ENCODE measurements at regions not wholly inside any gene's neighbourhood (a gene's known extent, or its start where the extent isn't known, plus 50 kb on each side); places are given as distances from the start of the nearest gene placed in this dataset.

- Histone ChIP-seq H3K4me1 (no peaks in the 10 kb centered on the region), H3K36me3 (no peaks in the 10 kb centered on the region), H3K4me3 (no peak overlapping the region), H3K27ac (no peak overlapping the region), H3K9me3 (no peaks in the 10 kb centered on the region), H3K27me3 (no peaks in the 10 kb centered on the region)
- 85 to 88% methylated on average over 5 of the region's 5 CpGs for WGBS, 2 donors
- ATAC-seq (ENCODE audit: low FRiP score in 2 of 2): no peak
- DNase-seq: no peak
- TF ChIP-seq EP300 (IDR thresholded peaks at IDR 0.05) (no peak), POLR2A (IDR thresholded peaks at IDR 0.05) (no peak), POLR2AphosphoS5 (IDR thresholded peaks at IDR 0.05) (no peak), CTCF (IDR thresholded peaks at IDR 0.05) (no peak)
Measured at GRCh38 chr13:53822136-53822535, 793.5 kb downstream of the OLFM4 start.

- Histone ChIP-seq H3K27ac (no peak overlapping the region), H3K9me3 (no peaks in the 10 kb centered on the region), H3K4me3 (no peak overlapping the region), H3K4me1 (no peaks in the 10 kb centered on the region), H3K36me3 (no peaks in the 10 kb centered on the region), H3K27me3 (no peaks in the 10 kb centered on the region)
- TF ChIP-seq POLR2A (IDR thresholded peaks at IDR 0.05) (no peak), CTCF (IDR thresholded peaks at IDR 0.05) (no peak), POLR2AphosphoS5 (IDR thresholded peaks at IDR 0.05) (no peak), EP300 (IDR thresholded peaks at IDR 0.05) (no peak)
- ATAC-seq (ENCODE audit: low FRiP score in 2 of 2) (no peak), DNase-seq (no peak)
Measured at GRCh38 chr13:53839461-53839860, 810.8 kb downstream of the OLFM4 start.

GRCh38 chr13:53844473-53845146, 816.0 kb downstream of the OLFM4 start:
- no peak for TF ChIP-seq CTCF (IDR thresholded peaks at IDR 0.05)
- no peak for TF ChIP-seq EP300 (IDR thresholded peaks at IDR 0.05)
- no peak for TF ChIP-seq POLR2A (IDR thresholded peaks at IDR 0.05)
- TF ChIP-seq POLR2AphosphoS5 (IDR thresholded peaks at IDR 0.05): no peak
- H3K9me3 ChIP-seq: no peaks in the 10 kb centered on the region
- DNase-seq (no peak), ATAC-seq (ENCODE audit: low FRiP score in 2 of 2) (no peak)
- H3K36me3 ChIP-seq: no peaks in the 10 kb centered on the region
- H3K27me3 ChIP-seq: no peaks in the 10 kb centered on the region
- no peaks in the 10 kb centered on the region for H3K4me1 ChIP-seq
- 62 to 74% methylated on average over 6 of the region's 6 CpGs for WGBS, 2 donors
- H3K27ac ChIP-seq: no peak overlapping the region
- H3K4me3 ChIP-seq: no peak overlapping the region

- no peaks in the 10 kb centered on the region for H3K9me3 ChIP-seq
- no peak for DNase-seq
- H3K27ac ChIP-seq: no peak overlapping the region
- no peaks in the 10 kb centered on the region for H3K4me1 ChIP-seq
- H3K4me3 ChIP-seq: no peak overlapping the region
- no peaks in the 10 kb centered on the region for H3K27me3 ChIP-seq
- H3K36me3 ChIP-seq: no peaks in the 10 kb centered on the region
- TF ChIP-seq EP300 (IDR thresholded peaks at IDR 0.05) (no peak), POLR2AphosphoS5 (IDR thresholded peaks at IDR 0.05) (no peak), CTCF (IDR thresholded peaks at IDR 0.05) (no peak), POLR2A (IDR thresholded peaks at IDR 0.05) (no peak)
- 83 to 86% methylated on average over 2 of the region's 2 CpGs for WGBS, 2 donors
- ATAC-seq (ENCODE audit: low FRiP score in 2 of 2): no peak
Measured at GRCh38 chr13:53847502-53847901, 818.9 kb downstream of the OLFM4 start.

GRCh38 chr13:53848366-53848961, 819.9 kb downstream of the OLFM4 start:
- H3K9me3 ChIP-seq: no peaks in the 10 kb centered on the region
- DNase-seq: no peak
- TF ChIP-seq POLR2AphosphoS5 (IDR thresholded peaks at IDR 0.05) (no peak), CTCF (IDR thresholded peaks at IDR 0.05) (no peak), POLR2A (IDR thresholded peaks at IDR 0.05) (no peak), EP300 (IDR thresholded peaks at IDR 0.05) (no peak)
- no peaks in the 10 kb centered on the region for H3K27me3 ChIP-seq
- WGBS, 2 donors: 79% methylated on average over 7 of the region's 7 CpGs
- ATAC-seq (ENCODE audit: low FRiP score in 2 of 2): no peak
- H3K36me3 ChIP-seq: no peaks in the 10 kb centered on the region
- H3K27ac ChIP-seq: no peak overlapping the region
- no peaks in the 10 kb centered on the region for H3K4me1 ChIP-seq
- no peak overlapping the region for H3K4me3 ChIP-seq

Data from upper lobe of left lung (tissue), 6 donors.